ENCODE measurements at regions not wholly inside any gene's neighbourhood (a gene's known extent, or its start where the extent isn't known, plus 50 kb on each side); places are given as distances from the start of the nearest gene placed in this dataset.

GRCh38 chr4:19776021-19776459 is 475.7 kb upstream of the SLIT2 start:
- Histone ChIP-seq H3K27ac (peak overlapping the region; percentile 51; the same call in 1 of the 2 replicates), H3F3A (ENCODE audit: insufficient read depth, low read depth) (no peaks in the 10 kb centered on the region; the same call in 1 of the 2 replicates), H3K4me3 (no peak overlapping the region), H3K4me1 (replicated peaks; ENCODE audit: insufficient read depth) (peaks cover 3% of the 10 kb centered on the region; the same call in 1 of the 2 replicates), H2AFZ (no peak overlapping the region), H3K9me2 (ENCODE audit: insufficient read depth) (no peaks in the 10 kb centered on the region), H4K20me1 (ENCODE audit: insufficient read depth) (no peaks in the 10 kb centered on the region), H3K36me3 (ENCODE audit: low read depth) (no peaks in the 10 kb centered on the region), H3K9me3 (ENCODE audit: insufficient read depth, low read depth) (no peaks in the 10 kb centered on the region), H3K4me2 (peak overlapping the region; percentile 28; the same call in 1 of the 2 replicates), H3K27me3 (ENCODE audit: insufficient read depth, low read depth) (no peaks in the 10 kb centered on the region), H3K79me2 (ENCODE audit: low read depth) (no peaks in the 10 kb centered on the region)
- DNase-seq: peak; percentile 68 to 87
- POLR2A ChIA-PET (ENCODE audit: unreplicated experiment): interaction anchor here (0.7 kb wide), 1 partner anchor 645 kb away, joined by 8 read pairs; no protein-coding TSS in a partner anchor
- BruUV-seq (replicated peaks): no TSS peak
- intact Hi-C loops (cut with micrococcal nuclease; ENCODE audit: unreplicated experiment): loop anchor here (1.0 to 5.0 kb wide), 4 partner anchors 31 to 171 kb away; no protein-coding TSS in a partner anchor
- CTCF ChIA-PET: no interaction called here
- TF ChIP-seq, protein P1, sequence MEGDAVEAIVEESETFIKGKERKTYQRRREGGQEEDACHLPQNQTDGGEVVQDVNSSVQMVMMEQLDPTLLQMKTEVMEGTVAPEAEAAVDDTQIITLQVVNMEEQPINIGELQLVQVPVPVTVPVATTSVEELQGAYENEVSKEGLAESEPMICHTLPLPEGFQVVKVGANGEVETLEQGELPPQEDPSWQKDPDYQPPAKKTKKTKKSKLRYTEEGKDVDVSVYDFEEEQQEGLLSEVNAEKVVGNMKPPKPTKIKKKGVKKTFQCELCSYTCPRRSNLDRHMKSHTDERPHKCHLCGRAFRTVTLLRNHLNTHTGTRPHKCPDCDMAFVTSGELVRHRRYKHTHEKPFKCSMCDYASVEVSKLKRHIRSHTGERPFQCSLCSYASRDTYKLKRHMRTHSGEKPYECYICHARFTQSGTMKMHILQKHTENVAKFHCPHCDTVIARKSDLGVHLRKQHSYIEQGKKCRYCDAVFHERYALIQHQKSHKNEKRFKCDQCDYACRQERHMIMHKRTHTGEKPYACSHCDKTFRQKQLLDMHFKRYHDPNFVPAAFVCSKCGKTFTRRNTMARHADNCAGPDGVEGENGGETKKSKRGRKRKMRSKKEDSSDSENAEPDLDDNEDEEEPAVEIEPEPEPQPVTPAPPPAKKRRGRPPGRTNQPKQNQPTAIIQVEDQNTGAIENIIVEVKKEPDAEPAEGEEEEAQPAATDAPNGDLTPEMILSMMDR (conservative IDR thresholded peaks at IDR 0.05): no peak
- TF ChIP-seq EZH2 (IDR thresholded peaks at IDR 0.05; ENCODE audit: low read depth): no peak

GRCh38 chr4:19774690-19775256 is 476.9 kb upstream of the SLIT2 start:
- POLR2A ChIA-PET (ENCODE audit: unreplicated experiment): no interaction called here
- no peaks in the 10 kb centered on the region; the same call in 1 of the 2 replicates for H3F3A ChIP-seq (ENCODE audit: insufficient read depth, low read depth)
- no peak overlapping the region for H3K4me3 ChIP-seq
- H2AFZ ChIP-seq: no peak overlapping the region
- no peak overlapping the region for H3K27ac ChIP-seq
- H3K36me3 ChIP-seq (ENCODE audit: low read depth): no peaks in the 10 kb centered on the region
- no peaks in the 10 kb centered on the region for H3K27me3 ChIP-seq (ENCODE audit: insufficient read depth, low read depth)
- no TSS peak for BruUV-seq (replicated peaks)
- H3K4me2 ChIP-seq: no peak overlapping the region
- DNase-seq: no peak
- peaks cover 3% of the 10 kb centered on the region; the same call in 1 of the 2 replicates for H3K4me1 ChIP-seq (replicated peaks; ENCODE audit: insufficient read depth)
- H4K20me1 ChIP-seq (ENCODE audit: insufficient read depth): no peaks in the 10 kb centered on the region
- intact Hi-C loops (cut with micrococcal nuclease; ENCODE audit: unreplicated experiment): loop anchor here (5.0 kb wide), 2 partner anchors 82 to 173 kb away; no protein-coding TSS in a partner anchor
- H3K9me3 ChIP-seq (ENCODE audit: insufficient read depth, low read depth): no peaks in the 10 kb centered on the region
- H3K79me2 ChIP-seq (ENCODE audit: low read depth): no peaks in the 10 kb centered on the region
- no peaks in the 10 kb centered on the region for H3K9me2 ChIP-seq (ENCODE audit: insufficient read depth)
- TF ChIP-seq, protein P1 (conservative IDR thresholded peaks at IDR 0.05): no peak
- no peak for TF ChIP-seq EZH2 (IDR thresholded peaks at IDR 0.05; ENCODE audit: low read depth)
- CTCF ChIA-PET: no interaction called here

GRCh38 chr4:19772581-19772980 is 479.1 kb upstream of the SLIT2 start:
- Histone ChIP-seq H3K9me2 (ENCODE audit: insufficient read depth) (no peaks in the 10 kb centered on the region), H3K4me1 (replicated peaks; ENCODE audit: insufficient read depth) (peaks cover 3% of the 10 kb centered on the region; the same call in 1 of the 2 replicates), H3K4me2 (no peak overlapping the region), H2AFZ (no peak overlapping the region), H3K27ac (no peak overlapping the region), H3K27me3 (ENCODE audit: insufficient read depth, low read depth) (no peaks in the 10 kb centered on the region), H3K79me2 (ENCODE audit: low read depth) (no peaks in the 10 kb centered on the region), H3K9me3 (ENCODE audit: insufficient read depth, low read depth) (no peaks in the 10 kb centered on the region), H3K4me3 (no peak overlapping the region), H3K36me3 (ENCODE audit: low read depth) (no peaks in the 10 kb centered on the region), H3F3A (ENCODE audit: insufficient read depth, low read depth) (no peaks in the 10 kb centered on the region; the same call in 1 of the 2 replicates), H4K20me1 (ENCODE audit: insufficient read depth) (no peaks in the 10 kb centered on the region)
- no peak for TF ChIP-seq EZH2 (IDR thresholded peaks at IDR 0.05; ENCODE audit: low read depth)
- TF ChIP-seq, protein P1 (conservative IDR thresholded peaks at IDR 0.05): no peak
- ChIA-PET CTCF (no interaction called here), POLR2A (ENCODE audit: unreplicated experiment) (no interaction called here)
- DNase-seq: no peak
- no TSS peak for BruUV-seq (replicated peaks)
- intact Hi-C loops (cut with micrococcal nuclease; ENCODE audit: unreplicated experiment): no loop called here

Data from PC-9 (cell line).